ENCODE measurements at regions not wholly inside any gene's neighbourhood (a gene's known extent, or its start where the extent isn't known, plus 50 kb on each side); places are given as distances from the start of the nearest gene placed in this dataset.
"Not testable (repeated sequence)": the region's sequence is repeated elsewhere in the genome, so short reads cannot be mapped to it uniquely, and the experiment has no call there.

- Histone ChIP-seq H3F3A (ENCODE audit: control insufficient read depth, insufficient read depth) (no peaks in the 10 kb centered on the region), H3K4me1 (ENCODE audit: control insufficient read depth, low read length) (no peaks in the 10 kb centered on the region), H3K4me2 (ENCODE audit: low read length) (no peak overlapping the region), H3K36me3 (ENCODE audit: control insufficient read depth, low read length) (no peaks in the 10 kb centered on the region), H3K4me3 (ENCODE audit: low read length) (no peak overlapping the region), H3K27ac (ENCODE audit: low read depth, low read length) (no peak overlapping the region), H3K9me2 (replicated peaks; ENCODE audit: control insufficient read depth, low read length) (no peaks in the 10 kb centered on the region), H3K9me3 (ENCODE audit: control insufficient read depth, insufficient read depth, low read length) (no peaks in the 10 kb centered on the region), H3K79me2 (ENCODE audit: control insufficient read depth, low read length) (no peaks in the 10 kb centered on the region), H3K27me3 (ENCODE audit: control insufficient read depth, low read length) (no peaks in the 10 kb centered on the region), H4K20me1 (ENCODE audit: control insufficient read depth, insufficient read depth, low read depth, low read length) (no peaks in the 10 kb centered on the region)
- TF ChIP-seq, protein P1, sequence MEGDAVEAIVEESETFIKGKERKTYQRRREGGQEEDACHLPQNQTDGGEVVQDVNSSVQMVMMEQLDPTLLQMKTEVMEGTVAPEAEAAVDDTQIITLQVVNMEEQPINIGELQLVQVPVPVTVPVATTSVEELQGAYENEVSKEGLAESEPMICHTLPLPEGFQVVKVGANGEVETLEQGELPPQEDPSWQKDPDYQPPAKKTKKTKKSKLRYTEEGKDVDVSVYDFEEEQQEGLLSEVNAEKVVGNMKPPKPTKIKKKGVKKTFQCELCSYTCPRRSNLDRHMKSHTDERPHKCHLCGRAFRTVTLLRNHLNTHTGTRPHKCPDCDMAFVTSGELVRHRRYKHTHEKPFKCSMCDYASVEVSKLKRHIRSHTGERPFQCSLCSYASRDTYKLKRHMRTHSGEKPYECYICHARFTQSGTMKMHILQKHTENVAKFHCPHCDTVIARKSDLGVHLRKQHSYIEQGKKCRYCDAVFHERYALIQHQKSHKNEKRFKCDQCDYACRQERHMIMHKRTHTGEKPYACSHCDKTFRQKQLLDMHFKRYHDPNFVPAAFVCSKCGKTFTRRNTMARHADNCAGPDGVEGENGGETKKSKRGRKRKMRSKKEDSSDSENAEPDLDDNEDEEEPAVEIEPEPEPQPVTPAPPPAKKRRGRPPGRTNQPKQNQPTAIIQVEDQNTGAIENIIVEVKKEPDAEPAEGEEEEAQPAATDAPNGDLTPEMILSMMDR (IDR thresholded peaks at IDR 0.05; ENCODE audit: low read depth, low read length, poor library complexity, severe bottlenecking) = no peak
These were observed 75.4 kb upstream of the LRRC4C start for GRCh38 chr11:41534861-41535260.

DNA sequence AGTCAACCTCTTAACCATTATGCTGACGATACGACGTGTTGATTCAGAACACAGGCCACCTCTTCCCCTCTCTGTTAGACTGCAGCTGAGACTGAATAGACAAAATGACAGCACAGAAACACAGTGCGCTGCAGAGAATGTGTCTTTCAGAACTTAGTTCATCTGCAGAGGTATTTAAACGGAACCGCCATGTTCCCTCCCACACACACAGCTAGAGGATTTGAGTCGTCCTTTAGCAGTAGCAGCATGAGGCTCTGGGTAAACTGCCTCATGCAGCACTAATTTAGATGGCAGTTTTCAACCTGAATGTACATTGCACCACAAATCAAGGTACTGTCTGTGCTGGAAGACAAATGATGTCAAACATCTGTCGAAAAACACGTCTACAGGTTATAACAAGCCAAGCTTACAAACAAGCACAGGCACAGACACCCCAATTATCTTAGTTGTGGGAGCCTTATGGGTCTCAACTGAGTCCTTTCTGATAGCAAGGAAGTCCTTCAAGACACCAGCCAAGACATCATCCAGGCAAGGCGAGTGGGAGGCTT lies 76.6 kb upstream of the LRRC4C start:
- H3K9me3 ChIP-seq (ENCODE audit: control insufficient read depth, insufficient read depth, low read length) = no peaks in the 10 kb centered on the region
- H3K4me2 ChIP-seq (ENCODE audit: low read length) = no peak overlapping the region
- H3F3A ChIP-seq (ENCODE audit: control insufficient read depth, insufficient read depth) = no peaks in the 10 kb centered on the region
- no peaks in the 10 kb centered on the region for H4K20me1 ChIP-seq (ENCODE audit: control insufficient read depth, insufficient read depth, low read depth, low read length)
- no peak overlapping the region for H3K27ac ChIP-seq (ENCODE audit: low read depth, low read length)
- H3K9me2 ChIP-seq (replicated peaks; ENCODE audit: control insufficient read depth, low read length) = no peaks in the 10 kb centered on the region
- H3K79me2 ChIP-seq (ENCODE audit: control insufficient read depth, low read length) = no peaks in the 10 kb centered on the region
- H3K4me1 ChIP-seq (ENCODE audit: control insufficient read depth, low read length) = no peaks in the 10 kb centered on the region
- no peaks in the 10 kb centered on the region for H3K36me3 ChIP-seq (ENCODE audit: control insufficient read depth, low read length)
- H3K27me3 ChIP-seq (ENCODE audit: control insufficient read depth, low read length) = no peaks in the 10 kb centered on the region
- no peak overlapping the region for H3K4me3 ChIP-seq (ENCODE audit: low read length)
- no peak for TF ChIP-seq EZH2phosphoT487 (IDR thresholded peaks at IDR 0.05; ENCODE audit: borderline replicate concordance, low read length)
- TF ChIP-seq, protein P1 (IDR thresholded peaks at IDR 0.05; ENCODE audit: low read depth, low read length, poor library complexity, severe bottlenecking) = no peak

DNA sequence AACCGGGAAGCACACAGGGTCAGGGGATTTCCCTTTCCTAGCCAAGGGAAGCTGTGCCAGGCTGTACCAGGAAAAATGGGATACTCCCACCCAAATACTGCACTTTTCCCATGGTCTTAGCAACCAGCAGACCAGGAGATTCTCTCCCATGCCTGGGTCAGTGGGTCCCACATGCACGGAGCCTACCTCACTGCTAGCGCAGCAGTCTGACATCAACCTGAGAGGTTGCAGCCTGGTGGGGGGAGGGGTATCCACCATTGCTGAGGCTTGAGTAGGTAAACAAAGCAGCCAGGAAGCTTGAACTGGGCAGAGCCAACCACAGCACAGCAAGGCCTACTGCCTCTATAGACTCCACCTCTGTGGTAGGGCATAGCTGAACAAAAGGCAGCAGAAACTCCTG lies 85.5 kb upstream of the LRRC4C start:
- H3K4me3 ChIP-seq (ENCODE audit: low read length); H3K27ac ChIP-seq (ENCODE audit: low read depth, low read length); H3F3A ChIP-seq (ENCODE audit: control insufficient read depth, insufficient read depth); H4K20me1 ChIP-seq (ENCODE audit: control insufficient read depth, insufficient read depth, low read depth, low read length); H3K4me1 ChIP-seq (ENCODE audit: control insufficient read depth, low read length); H3K27me3 ChIP-seq (ENCODE audit: control insufficient read depth, low read length); H3K36me3 ChIP-seq (ENCODE audit: control insufficient read depth, low read length); H3K9me2 ChIP-seq (replicated peaks; ENCODE audit: control insufficient read depth, low read length); H3K79me2 ChIP-seq (ENCODE audit: control insufficient read depth, low read length); H3K9me3 ChIP-seq (ENCODE audit: control insufficient read depth, insufficient read depth, low read length); H3K4me2 ChIP-seq (ENCODE audit: low read length): not testable (repeated sequence)

- Histone ChIP-seq H3K4me3 (ENCODE audit: low read length) (no peak overlapping the region), H3K9me2 (replicated peaks; ENCODE audit: control insufficient read depth, low read length) (no peaks in the 10 kb centered on the region), H3K27me3 (ENCODE audit: control insufficient read depth, low read length) (no peaks in the 10 kb centered on the region), H3K4me1 (ENCODE audit: control insufficient read depth, low read length) (no peaks in the 10 kb centered on the region), H3K27ac (ENCODE audit: low read depth, low read length) (no peak overlapping the region), H3K36me3 (ENCODE audit: control insufficient read depth, low read length) (no peaks in the 10 kb centered on the region), H3K79me2 (ENCODE audit: control insufficient read depth, low read length) (no peaks in the 10 kb centered on the region), H3F3A (ENCODE audit: control insufficient read depth, insufficient read depth) (no peaks in the 10 kb centered on the region), H3K4me2 (ENCODE audit: low read length) (no peak overlapping the region), H4K20me1 (ENCODE audit: control insufficient read depth, insufficient read depth, low read depth, low read length) (no peaks in the 10 kb centered on the region), H3K9me3 (ENCODE audit: control insufficient read depth, insufficient read depth, low read length) (no peaks in the 10 kb centered on the region)
- TF ChIP-seq, protein P1 (IDR thresholded peaks at IDR 0.05; ENCODE audit: low read depth, low read length, poor library complexity, severe bottlenecking) = no peak
- TF ChIP-seq EZH2phosphoT487 (IDR thresholded peaks at IDR 0.05; ENCODE audit: borderline replicate concordance, low read length) = no peak
These were observed 119.1 kb upstream of the LRRC4C start for GRCh38 chr11:41578421-41579051.

All from DOHH2 (cell line).